Stimulated activated CD8-positive, alpha-beta memory T cell treated with anti-CD3 and anti-CD28 coated beads, Interleukin-4, amount 100 ng/mL, for 1 hour (primary cell): ENCODE measurements at regions not wholly inside any gene's neighbourhood (a gene's known extent, or its start where the extent isn't known, plus 50 kb on each side); places are given as distances from the start of the nearest gene placed in this dataset.
"Not testable (repeated sequence)": the region's sequence is repeated elsewhere in the genome, so short reads cannot be mapped to it uniquely, and the experiment has no call there.

ENCODE experiments used
- DNase-seq, 2 donors: peaks; one replicate each; pipeline ENCODE4 v3.0.0-alpha.2; 2020; ENCODE audit warnings: low read depth in 2 of 2, low spot score in 1 of 2

DNA sequence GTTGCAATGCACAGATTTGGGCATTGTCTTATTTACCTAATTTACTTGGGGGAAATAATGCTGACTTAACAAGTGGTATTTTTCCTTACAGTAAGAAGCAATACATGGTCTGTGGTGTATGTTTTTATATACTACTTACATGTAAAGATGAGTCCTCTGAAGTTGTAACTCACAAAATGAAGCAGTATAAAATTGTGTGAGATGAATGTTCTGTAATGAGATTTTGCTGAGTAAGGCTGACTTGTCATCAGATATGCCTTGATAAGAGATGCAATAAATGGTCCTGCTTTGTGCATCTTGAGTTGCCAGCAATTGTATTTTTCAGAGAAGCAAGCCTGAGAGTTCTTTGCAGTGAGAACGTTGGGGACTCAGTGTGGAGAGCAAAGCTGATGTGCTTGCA, 92.2 kb upstream of the GNAQ start:
- no peak for DNase-seq

DNA sequence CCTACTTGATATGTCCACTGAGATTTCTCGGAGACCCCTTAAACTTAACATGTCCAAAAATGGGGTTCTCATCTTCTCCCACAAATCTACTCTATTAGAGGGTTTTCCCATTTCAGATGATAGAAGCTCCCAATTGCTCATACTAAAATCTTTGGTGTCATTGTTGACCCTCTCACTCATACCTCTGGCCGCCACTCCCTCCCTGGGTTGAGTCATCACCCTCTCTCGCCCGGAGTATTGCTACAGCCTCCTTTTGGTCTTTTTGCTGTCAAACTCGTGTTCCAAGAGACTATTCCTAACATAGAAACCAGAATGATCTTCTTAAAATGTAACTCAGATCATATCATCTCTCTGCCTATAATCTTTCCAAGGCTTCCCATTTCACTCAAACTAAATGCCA, 91.0 kb upstream of the GNAQ start:
- no peak for DNase-seq

DNA sequence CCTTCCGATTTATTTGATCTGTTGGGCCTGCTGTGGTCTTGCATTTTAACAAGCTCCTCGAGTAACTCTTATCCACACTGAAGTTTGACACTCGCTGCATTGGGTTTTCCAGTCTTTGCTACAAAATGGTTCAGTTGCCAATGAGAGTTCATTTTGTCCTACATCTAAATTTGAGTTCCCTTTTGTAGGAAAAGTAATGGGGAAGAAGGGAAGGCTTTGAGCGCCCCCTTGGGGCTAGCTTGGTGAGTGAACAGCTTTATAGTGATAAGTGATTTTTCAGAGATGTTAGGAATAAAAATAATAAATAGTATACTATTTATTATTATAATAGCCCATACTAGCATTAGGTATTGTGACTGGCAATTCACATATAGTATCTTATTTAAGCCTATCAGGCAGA, 89.9 kb upstream of the GNAQ start:
- peak; percentile 18 to 41 for DNase-seq

DNA sequence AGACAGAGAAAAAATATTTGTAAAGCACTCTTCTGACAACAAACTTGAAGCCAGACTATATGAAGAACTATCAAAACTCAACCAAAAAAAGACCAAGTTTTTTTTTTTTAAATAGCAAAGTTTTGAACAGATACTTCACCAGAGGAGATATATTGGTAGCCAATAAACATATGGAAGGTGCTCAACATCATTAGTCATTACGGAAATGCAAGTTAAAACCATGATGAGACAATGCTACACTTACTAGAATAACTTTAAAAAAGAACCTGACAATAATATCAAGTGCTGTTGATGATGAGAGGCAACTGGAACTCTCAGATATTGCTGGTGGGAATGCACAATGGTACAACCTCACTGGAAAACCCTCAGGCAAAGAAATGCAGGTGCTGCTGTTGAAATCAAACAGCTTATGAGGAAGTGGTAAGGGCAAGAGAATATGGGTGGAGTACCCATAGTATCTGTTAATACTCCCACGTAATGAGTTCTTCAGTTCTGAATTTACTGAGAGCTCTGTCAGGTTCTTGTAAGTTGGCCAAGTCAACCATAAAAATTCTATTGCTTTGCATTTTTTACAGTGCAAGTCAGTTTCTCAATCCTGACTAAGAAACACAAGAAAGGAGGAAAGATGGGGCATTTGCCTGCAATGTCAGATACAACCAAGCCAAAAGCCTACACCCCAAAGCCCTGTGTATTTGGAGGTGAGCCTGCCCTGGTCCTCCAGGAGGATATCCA, 87.3 kb upstream of the GNAQ start:
- DNase-seq: no peak

DNA sequence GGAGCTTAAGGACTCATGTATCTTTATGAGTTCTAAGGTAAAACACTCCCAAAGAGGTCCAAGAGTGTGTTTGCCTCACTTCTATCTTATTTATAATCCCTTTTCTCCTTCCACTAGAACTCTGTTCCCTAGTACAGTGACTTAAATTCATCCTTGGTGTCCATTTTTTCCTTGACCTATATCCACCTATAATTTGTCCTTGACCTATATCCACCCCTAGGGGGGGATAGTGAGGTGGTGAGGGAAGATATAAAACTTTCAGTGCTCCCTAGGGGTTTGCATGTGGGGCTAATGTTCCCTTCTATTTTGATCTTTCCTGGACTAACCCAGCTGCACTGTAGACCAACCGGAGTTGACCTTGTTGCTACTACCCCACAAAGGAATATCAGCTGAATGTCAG, 83.5 kb upstream of the GNAQ start:
- DNase-seq: no peak

DNA sequence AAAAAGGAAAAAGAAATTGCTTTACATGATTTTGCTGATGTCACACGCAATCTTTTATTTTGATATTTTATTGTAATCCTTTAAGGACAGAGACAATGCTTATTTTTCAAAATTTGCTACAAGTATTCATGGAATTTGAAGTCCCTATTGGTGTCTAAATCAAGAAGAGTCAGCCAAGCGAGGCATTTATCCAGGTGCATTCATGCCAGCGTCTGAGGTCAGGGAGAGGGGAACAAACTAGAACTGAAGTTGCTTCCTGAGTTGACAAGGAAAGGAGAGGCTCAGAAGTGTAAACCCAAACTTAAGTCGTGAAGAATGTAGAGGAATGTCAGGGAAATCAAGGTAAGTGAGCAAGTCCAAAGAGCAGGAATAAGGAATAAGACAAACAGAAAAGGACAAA, 83.0 kb upstream of the GNAQ start:
- DNase-seq: no peak

DNA sequence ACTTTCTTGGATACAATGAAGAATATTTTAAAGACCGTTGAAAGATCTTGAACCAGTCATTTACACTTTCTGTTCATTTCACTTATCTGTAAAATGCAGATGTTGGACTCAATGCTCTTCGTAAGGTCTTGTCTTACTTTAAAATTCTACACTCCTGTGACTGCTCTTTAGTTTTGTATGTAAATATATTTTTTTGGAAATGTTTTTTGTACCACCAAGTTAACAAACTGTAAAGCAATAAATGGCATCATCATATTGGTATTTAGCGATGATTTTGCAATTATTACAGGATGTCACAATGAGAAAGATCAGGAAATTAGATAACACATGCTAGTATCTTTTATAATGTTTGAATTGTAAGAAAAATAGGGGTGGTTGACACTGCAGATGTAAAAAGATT, 80.8 kb upstream of the GNAQ start:
- DNase-seq: no peak

DNA sequence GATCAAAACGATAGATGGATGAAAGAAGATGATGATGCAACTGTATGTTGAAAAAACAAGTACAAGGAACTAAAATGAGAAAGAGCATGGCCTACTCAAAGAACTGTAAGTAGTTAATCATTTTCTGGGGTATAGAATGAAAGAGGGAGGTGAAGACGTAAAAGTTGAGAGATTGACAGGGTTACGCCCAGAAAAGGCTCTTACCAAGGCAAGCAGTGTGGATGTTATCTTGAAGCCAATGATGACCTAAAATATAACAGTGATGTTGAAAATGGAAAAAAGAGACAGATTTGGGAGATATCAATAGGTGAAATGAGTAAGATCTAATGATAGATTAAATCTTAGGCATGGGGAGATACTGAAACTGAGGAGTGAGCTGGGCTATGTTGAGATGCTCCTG, 80.4 kb upstream of the GNAQ start:
- no peak for DNase-seq

DNA sequence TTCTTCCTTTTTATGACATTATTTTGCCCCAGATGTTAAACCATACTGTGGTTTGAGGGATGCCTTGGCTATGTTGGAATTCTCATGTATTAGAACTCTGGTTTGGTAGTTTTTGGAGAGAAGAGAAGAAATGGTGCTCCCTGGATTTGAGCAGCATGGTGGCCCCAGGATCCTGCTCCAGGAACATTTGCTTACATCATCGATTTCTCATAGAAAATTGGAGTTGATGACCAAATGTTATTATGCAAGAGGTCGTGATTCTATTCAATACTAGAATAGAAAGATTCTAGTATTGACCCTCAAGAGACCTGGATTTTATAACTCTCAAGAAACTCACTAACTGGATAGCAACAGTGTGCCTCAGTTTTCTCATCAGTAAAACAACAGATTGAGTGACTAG, 77.5 kb upstream of the GNAQ start:
- DNase-seq: no peak

DNA sequence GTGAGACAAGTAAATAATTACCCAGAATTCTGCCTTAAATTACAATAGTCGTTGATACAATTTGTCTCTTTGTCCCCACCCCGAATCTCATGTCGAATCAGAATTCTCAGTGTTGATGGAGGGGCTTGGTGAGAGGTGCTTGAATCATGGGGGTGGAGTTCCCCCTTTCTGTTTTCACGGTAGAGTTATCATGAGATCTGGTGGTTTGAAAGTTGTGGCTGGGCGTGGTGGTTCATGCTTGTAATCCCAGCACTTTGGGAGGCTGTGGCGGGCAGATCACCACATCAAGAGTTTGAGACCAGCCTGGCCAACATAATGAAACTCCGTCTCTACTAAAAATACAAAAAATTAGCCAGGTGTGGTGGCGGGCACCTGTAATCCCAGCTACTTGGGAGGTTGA, 75.0 kb upstream of the GNAQ start:
- DNase-seq: not testable (repeated sequence)

DNA sequence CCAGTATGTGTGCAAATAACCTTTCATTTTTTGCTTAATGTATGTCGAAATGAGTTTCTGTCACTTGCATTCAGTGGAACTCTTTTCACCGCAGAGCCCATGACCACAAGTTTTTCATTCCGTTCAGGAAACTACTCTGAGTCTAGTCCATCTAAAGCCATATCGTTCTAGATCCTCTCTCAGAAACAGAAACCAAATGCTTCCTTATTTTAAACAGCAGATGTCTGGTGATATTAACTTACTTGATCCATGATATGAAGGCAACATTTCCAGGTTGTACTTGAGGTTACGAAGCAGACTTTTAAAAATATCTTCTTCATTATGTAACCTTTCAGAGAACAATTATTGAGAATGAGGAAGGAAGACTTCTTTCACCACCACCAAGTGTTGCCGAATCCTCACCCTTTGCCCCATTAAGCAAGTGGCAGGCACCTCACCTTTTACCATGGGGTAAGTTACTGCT, 72.4 kb upstream of the GNAQ start:
- no peak for DNase-seq

DNA sequence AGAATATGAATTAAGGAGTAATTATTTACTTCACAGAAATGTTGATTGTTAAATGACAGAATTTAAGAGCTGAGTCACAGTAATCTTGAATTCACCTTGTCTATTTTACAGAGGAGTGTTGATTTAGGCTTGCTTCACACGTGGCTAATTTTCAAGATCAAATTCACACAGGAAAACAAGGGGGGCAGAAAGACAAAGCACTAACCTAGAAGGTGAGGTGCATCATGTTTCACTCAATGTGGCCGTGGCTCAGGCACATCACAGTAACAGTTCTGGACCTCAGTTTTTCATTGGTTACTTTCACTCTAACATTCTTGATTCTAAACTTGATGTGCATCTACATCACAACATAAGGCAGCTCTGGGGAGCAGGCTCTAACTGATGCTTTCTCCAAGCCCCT, 69.6 kb upstream of the GNAQ start:
- no peak for DNase-seq

DNA sequence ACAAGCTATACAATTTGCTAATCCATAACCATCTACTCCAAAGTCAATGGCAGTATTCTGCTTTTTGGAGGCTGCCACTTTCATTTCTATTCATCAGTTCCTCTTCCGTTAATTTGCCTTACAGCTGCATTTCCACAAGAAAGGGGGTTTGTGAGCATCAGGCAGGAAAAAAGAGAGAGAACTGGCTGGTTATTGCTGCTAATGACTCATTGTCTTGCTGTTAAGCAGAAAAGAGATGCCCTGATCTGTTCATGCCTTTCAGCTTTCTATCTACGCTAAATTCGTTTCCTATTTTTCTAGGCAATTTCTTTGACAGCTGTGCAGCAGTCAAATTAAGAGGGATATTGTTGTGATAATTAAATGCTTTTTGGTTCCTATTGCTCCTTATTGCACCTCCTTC, 65.9 kb upstream of the GNAQ start:
- DNase-seq: no peak

DNA sequence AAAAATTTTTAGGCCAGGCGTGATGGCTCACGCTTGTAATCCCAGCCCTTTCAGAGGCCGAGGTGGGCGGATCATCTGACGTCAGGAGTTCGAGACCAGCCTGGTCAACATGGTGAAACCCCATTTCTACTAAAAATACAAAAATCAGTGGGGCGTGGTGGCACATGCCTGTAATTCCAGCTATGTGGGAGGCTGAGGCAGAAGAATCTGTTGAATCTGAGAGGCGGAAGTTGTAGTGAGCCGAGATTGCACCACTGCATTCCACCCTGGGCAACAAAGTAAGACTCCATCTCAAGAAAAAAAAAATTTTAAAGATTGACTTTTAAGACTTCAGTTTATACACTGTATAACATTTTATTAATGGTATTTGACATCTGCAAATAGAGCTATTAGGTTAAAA, 60.1 kb upstream of the GNAQ start:
- no peak for DNase-seq

DNA sequence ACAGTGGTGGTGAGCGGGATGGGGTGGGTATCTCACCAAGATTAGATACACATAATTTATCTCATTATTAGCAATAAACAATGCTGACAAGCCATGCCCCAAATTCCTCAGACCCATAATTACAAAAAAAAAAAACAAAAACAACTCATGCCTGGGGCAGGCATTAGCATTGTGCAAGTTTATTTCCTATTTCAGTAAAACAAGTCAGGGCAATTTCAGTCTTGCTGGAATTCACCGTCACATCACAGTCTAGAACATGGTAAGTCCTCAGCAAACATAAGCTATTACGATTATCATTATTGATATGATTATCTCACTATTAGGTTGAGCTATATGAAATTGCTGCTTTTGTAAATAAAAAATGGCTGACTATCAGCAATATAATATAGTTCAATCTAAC, 57.5 kb upstream of the GNAQ start:
- no peak for DNase-seq

DNA sequence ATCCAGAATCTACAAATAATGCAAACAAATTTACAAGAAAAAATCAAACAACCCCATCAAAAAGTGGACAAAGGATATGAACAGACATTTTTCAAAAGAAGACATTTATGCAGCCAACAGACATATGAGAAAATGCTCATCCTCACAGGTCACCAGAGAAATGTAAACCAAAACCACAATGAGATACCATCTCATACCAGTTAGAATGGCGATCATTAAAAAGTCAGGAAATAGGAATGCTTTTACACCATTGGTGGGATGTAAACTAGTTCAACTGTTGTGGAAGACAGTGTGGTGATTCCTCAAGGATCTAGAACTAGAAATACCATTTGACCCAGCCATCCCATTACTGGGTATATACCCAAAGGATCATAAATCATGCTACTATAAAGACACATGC, 56.6 kb upstream of the GNAQ start:
- DNase-seq: not testable (repeated sequence)
